ENCODE measurements at regions not wholly inside any gene's neighbourhood (a gene's known extent, or its start where the extent isn't known, plus 50 kb on each side); places are given as distances from the start of the nearest gene placed in this dataset.

DNA sequence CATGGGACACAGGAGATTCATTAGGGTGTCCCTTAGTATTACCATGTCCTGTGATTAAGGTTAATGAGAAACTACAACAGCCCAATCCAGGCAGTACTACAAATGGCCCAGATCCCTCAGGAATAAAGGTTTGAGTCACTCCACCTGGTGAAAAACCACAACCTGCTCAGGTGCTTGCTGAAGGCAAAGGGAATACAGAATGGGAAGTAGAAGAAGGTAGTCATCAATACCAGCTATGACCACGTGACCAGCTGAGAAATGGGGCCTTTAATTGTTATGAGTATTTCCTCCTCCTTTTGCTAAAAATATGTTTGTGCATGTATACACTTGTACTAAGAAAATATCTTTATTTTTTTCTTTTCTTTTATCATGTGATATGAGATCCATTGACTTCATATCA lies 91.1 kb upstream of the ADAMTS5 start:
- TF ChIP-seq EZH2 (IDR thresholded peaks at IDR 0.05; ENCODE audit: insufficient read depth, low read length) = no peak
- TF ChIP-seq, protein P1, sequence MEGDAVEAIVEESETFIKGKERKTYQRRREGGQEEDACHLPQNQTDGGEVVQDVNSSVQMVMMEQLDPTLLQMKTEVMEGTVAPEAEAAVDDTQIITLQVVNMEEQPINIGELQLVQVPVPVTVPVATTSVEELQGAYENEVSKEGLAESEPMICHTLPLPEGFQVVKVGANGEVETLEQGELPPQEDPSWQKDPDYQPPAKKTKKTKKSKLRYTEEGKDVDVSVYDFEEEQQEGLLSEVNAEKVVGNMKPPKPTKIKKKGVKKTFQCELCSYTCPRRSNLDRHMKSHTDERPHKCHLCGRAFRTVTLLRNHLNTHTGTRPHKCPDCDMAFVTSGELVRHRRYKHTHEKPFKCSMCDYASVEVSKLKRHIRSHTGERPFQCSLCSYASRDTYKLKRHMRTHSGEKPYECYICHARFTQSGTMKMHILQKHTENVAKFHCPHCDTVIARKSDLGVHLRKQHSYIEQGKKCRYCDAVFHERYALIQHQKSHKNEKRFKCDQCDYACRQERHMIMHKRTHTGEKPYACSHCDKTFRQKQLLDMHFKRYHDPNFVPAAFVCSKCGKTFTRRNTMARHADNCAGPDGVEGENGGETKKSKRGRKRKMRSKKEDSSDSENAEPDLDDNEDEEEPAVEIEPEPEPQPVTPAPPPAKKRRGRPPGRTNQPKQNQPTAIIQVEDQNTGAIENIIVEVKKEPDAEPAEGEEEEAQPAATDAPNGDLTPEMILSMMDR (IDR thresholded peaks at IDR 0.05; ENCODE audit: insufficient read depth, low read depth, low read length) = no peak
- Histone ChIP-seq H3K4me3 (ENCODE audit: insufficient read depth, low read depth, low read length) (no peak overlapping the region), H3K36me3 (ENCODE audit: insufficient read depth, low read length) (no peaks in the 10 kb centered on the region), H3K9me3 (ENCODE audit: insufficient read depth, low read depth, low read length) (peaks cover 5% of the 10 kb centered on the region), H3K9ac (ENCODE audit: low read length) (no peak overlapping the region), H2AFZ (ENCODE audit: low read depth, low read length) (no peak overlapping the region), H3K4me1 (ENCODE audit: insufficient read depth, low read length) (no peaks in the 10 kb centered on the region), H3K27ac (ENCODE audit: low read depth, low read length) (no peak overlapping the region), H3K79me2 (ENCODE audit: insufficient read depth, low read length) (no peaks in the 10 kb centered on the region), H3K4me2 (ENCODE audit: low read length) (no peak overlapping the region), H4K20me1 (ENCODE audit: insufficient read depth, low read length) (no peaks in the 10 kb centered on the region), H3K27me3 (ENCODE audit: insufficient read depth, low read length) (no peaks in the 10 kb centered on the region)
- H3K27ac Mint-ChIP-seq (ENCODE audit: unreplicated experiment) = no peak overlapping the region
- H3K27me3 Mint-ChIP-seq (ENCODE audit: low read depth, unreplicated experiment) = no peaks in the 10 kb centered on the region
- peaks cover 10% of the 10 kb centered on the region for H3K9me3 Mint-ChIP-seq (ENCODE audit: unreplicated experiment)
- H3K36me3 Mint-ChIP-seq (ENCODE audit: low read depth, unreplicated experiment) = no peaks in the 10 kb centered on the region
- H3K4me1 Mint-ChIP-seq (ENCODE audit: low read depth, unreplicated experiment) = no peaks in the 10 kb centered on the region
- H3K4me3 Mint-ChIP-seq (ENCODE audit: unreplicated experiment) = no peak overlapping the region
- DNase-seq (ENCODE audit: low read depth) (no peak), FAIRE-seq (no peak)

DNA sequence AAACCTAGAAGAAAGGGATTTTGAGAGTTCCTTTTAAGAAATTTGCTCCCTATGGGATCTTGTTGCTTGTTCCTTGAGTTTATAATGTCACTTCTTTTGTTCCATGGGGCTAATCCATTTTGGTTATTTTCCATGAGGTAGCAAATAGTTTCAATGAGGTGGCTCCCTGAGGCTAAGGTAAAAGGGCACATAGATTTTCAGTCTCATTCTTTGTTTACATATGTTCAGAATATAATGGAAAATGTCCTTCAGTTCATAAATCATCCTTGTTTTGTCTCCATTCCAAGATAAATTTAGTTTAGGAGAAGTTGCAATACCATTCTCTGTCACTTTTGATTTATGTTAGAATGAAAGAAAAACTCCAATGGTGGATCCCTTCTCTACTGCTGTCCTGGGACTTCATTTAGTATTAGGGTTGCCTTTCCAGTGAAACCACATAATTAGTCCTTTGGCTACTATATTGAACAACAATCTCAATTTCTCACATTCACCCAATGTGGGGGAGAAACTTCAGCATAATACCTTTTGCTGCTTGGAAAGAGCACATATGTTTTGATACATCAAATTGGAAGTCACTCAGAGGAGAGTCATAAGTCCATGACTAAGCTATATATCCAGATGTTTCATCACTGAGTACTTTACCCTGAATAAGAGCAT lies 80.9 kb upstream of the ADAMTS5 start:
- Mint-ChIP-seq H3K27me3 (ENCODE audit: low read depth, unreplicated experiment) (no peaks in the 10 kb centered on the region), H3K27ac (ENCODE audit: unreplicated experiment) (no peak overlapping the region), H3K4me3 (ENCODE audit: unreplicated experiment) (no peak overlapping the region), H3K4me1 (ENCODE audit: low read depth, unreplicated experiment) (no peaks in the 10 kb centered on the region), H3K36me3 (ENCODE audit: low read depth, unreplicated experiment) (no peaks in the 10 kb centered on the region), H3K9me3 (ENCODE audit: unreplicated experiment) (peaks cover 1% of the 10 kb centered on the region)
- no peak overlapping the region for H3K9ac ChIP-seq (ENCODE audit: low read length)
- H3K79me2 ChIP-seq (ENCODE audit: insufficient read depth, low read length) = no peaks in the 10 kb centered on the region
- DNase-seq (ENCODE audit: low read depth) (no peak), FAIRE-seq (no peak)
- H2AFZ ChIP-seq (ENCODE audit: low read depth, low read length) = no peak overlapping the region
- H3K4me2 ChIP-seq (ENCODE audit: low read length) = no peak overlapping the region
- no peak for TF ChIP-seq EZH2 (IDR thresholded peaks at IDR 0.05; ENCODE audit: insufficient read depth, low read length)
- TF ChIP-seq, protein P1 (IDR thresholded peaks at IDR 0.05; ENCODE audit: insufficient read depth, low read depth, low read length) = no peak
- H4K20me1 ChIP-seq (ENCODE audit: insufficient read depth, low read length) = no peaks in the 10 kb centered on the region
- no peaks in the 10 kb centered on the region for H3K27me3 ChIP-seq (ENCODE audit: insufficient read depth, low read length)
- H3K36me3 ChIP-seq (ENCODE audit: insufficient read depth, low read length) = no peaks in the 10 kb centered on the region
- no peak overlapping the region for H3K4me3 ChIP-seq (ENCODE audit: insufficient read depth, low read depth, low read length)
- H3K9me3 ChIP-seq (ENCODE audit: insufficient read depth, low read depth, low read length) = no peaks in the 10 kb centered on the region
- H3K4me1 ChIP-seq (ENCODE audit: insufficient read depth, low read length) = no peaks in the 10 kb centered on the region
- H3K27ac ChIP-seq (ENCODE audit: low read depth, low read length) = no peak overlapping the region

DNA sequence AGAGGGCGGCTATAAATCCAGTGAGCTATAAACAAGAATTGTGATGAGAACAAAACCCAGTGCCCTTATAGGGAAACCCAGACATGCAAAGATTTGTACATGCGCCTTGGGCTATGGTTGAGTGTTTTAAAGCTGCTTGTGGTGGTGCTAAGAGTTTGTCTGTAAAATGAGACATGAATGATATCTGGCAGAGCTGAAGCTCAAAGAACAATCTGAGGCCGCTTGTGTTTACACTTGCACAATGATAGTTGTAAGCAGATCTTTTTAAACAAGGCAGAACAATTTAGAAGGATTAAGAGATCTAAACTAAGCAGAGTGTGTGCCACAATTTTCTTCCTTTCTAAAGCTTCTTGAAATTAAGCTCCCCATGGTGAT lies 80.4 kb upstream of the ADAMTS5 start:
- Histone ChIP-seq H3K79me2 (ENCODE audit: insufficient read depth, low read length) (no peaks in the 10 kb centered on the region), H4K20me1 (ENCODE audit: insufficient read depth, low read length) (no peaks in the 10 kb centered on the region), H3K9me3 (ENCODE audit: insufficient read depth, low read depth, low read length) (no peaks in the 10 kb centered on the region), H3K36me3 (ENCODE audit: insufficient read depth, low read length) (no peaks in the 10 kb centered on the region), H3K27me3 (ENCODE audit: insufficient read depth, low read length) (no peaks in the 10 kb centered on the region), H3K4me1 (ENCODE audit: insufficient read depth, low read length) (no peaks in the 10 kb centered on the region), H3K4me3 (ENCODE audit: insufficient read depth, low read depth, low read length) (no peak overlapping the region), H3K27ac (ENCODE audit: low read depth, low read length) (no peak overlapping the region), H3K4me2 (ENCODE audit: low read length) (no peak overlapping the region), H2AFZ (ENCODE audit: low read depth, low read length) (no peak overlapping the region), H3K9ac (ENCODE audit: low read length) (no peak overlapping the region)
- DNase-seq (ENCODE audit: low read depth) (no peak), FAIRE-seq (no peak)
- H3K4me1 Mint-ChIP-seq (ENCODE audit: low read depth, unreplicated experiment) = no peaks in the 10 kb centered on the region
- H3K27ac Mint-ChIP-seq (ENCODE audit: unreplicated experiment) = no peak overlapping the region
- no peak overlapping the region for H3K4me3 Mint-ChIP-seq (ENCODE audit: unreplicated experiment)
- peaks cover 1% of the 10 kb centered on the region for H3K9me3 Mint-ChIP-seq (ENCODE audit: unreplicated experiment)
- no peaks in the 10 kb centered on the region for H3K27me3 Mint-ChIP-seq (ENCODE audit: low read depth, unreplicated experiment)
- no peak for TF ChIP-seq EZH2 (IDR thresholded peaks at IDR 0.05; ENCODE audit: insufficient read depth, low read length)
- no peaks in the 10 kb centered on the region for H3K36me3 Mint-ChIP-seq (ENCODE audit: low read depth, unreplicated experiment)
